Suprapubic skin (tissue), 4 donors: ENCODE measurements at regions not wholly inside any gene's neighbourhood (a gene's known extent, or its start where the extent isn't known, plus 50 kb on each side); places are given as distances from the start of the nearest gene placed in this dataset.

Source experiments
- DNase-seq, 2 donors: peaks; one replicate each; pipeline ENCODE4 v3.0.0-alpha.2; 2019; ENCODE audit warnings: low spot score in 2 of 2
- H3K27ac ChIP-seq: fragments of 200-600 bp; sonication (generic); one replicate; pipeline ENCODE4 v1.5.1; 2019
- H3K27me3 ChIP-seq: fragments of 200-600 bp; sonication (generic); one replicate; pipeline ENCODE4 v1.5.1; 2019
- H3K36me3 ChIP-seq: fragments of 200-600 bp; sonication (generic); one replicate; pipeline ENCODE4 v1.5.1; 2019
- H3K4me1 ChIP-seq: fragments of 200-600 bp; sonication (generic); one replicate; pipeline ENCODE4 v1.5.1; 2019
- H3K4me3 ChIP-seq: fragments of 200-600 bp; sonication (generic); one replicate; pipeline ENCODE4 v1.5.1; 2019; ENCODE audit warnings: mild to moderate bottlenecking
- H3K9me3 ChIP-seq: fragments of 200-600 bp; sonication (generic); one replicate; pipeline ENCODE4 v1.5.1; 2019
- EP300 ChIP-seq: sonication (generic); formaldehyde crosslinking; IDR thresholded peaks from one replicate; pipeline ENCODE4 v1.6.1; 2017; ENCODE audit warnings: antibody characterized with exemption
- POLR2A ChIP-seq, 2 donors: fragments of 450-650 bp; IDR thresholded peaks; one replicate each; pipeline ENCODE4 v1.6.1; 2017; ENCODE audit warnings: antibody characterized with exemption in 2 of 2, mild to moderate bottlenecking in 2 of 2, moderate library complexity in 2 of 2
- POLR2AphosphoS5 ChIP-seq, 3 donors: sonication (generic); formaldehyde crosslinking; IDR thresholded peaks; one replicate each; pipeline ENCODE4 v1.6.1; 2017; ENCODE audit warnings: antibody characterized with exemption in 3 of 3
- WGBS: methylation state at CpG from one replicate; pipeline ENCODE4 v1.1.5; 2018; 5-methylcytosine and 5-hydroxymethylcytosine counted together
- TF ChIP-seq, protein P1 (sequence below), 2 donors: fragments of 200-600 bp in 1 of 2; fragments of 450-650 bp in 1 of 2; sonication (generic) in 1 of 2; IDR thresholded peaks; one replicate each; pipeline ENCODE4 v1.5.1; 2016 to 2019; ENCODE audit warnings: antibody characterized with exemption in 2 of 2, mild to moderate bottlenecking in 1 of 2, moderate library complexity in 1 of 2

DNA sequence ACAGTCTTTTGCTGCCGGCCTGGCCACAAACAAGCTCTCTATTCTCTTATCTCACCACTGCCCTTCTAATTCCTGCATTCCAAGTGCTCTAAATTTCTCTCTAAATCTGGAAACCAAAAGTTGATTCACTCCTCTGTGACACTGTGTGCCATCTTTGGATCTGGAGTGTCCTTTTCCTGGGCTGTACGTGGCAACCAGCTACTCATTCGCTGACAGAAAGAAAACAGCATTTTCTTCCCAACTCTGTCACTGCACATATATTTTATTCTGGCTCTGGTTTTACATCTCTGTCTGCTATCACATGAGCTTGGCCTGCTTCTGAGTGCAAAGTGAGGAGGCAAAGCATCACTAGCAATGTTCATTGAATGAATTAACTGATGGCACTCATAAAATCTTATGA is 397.2 kb upstream of the MAP3K7 start:
- Histone ChIP-seq H3K9me3 (no peaks in the 10 kb centered on the region), H3K27ac (no peak overlapping the region), H3K4me3 (no peak overlapping the region), H3K4me1 (no peaks in the 10 kb centered on the region), H3K27me3 (no peaks in the 10 kb centered on the region), H3K36me3 (no peaks in the 10 kb centered on the region)
- WGBS = 63% methylated on average over 3 of the region's 3 CpGs
- no peak for DNase-seq
- TF ChIP-seq, protein P1, sequence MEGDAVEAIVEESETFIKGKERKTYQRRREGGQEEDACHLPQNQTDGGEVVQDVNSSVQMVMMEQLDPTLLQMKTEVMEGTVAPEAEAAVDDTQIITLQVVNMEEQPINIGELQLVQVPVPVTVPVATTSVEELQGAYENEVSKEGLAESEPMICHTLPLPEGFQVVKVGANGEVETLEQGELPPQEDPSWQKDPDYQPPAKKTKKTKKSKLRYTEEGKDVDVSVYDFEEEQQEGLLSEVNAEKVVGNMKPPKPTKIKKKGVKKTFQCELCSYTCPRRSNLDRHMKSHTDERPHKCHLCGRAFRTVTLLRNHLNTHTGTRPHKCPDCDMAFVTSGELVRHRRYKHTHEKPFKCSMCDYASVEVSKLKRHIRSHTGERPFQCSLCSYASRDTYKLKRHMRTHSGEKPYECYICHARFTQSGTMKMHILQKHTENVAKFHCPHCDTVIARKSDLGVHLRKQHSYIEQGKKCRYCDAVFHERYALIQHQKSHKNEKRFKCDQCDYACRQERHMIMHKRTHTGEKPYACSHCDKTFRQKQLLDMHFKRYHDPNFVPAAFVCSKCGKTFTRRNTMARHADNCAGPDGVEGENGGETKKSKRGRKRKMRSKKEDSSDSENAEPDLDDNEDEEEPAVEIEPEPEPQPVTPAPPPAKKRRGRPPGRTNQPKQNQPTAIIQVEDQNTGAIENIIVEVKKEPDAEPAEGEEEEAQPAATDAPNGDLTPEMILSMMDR (IDR thresholded peaks at IDR 0.05) = no peak
- TF ChIP-seq POLR2AphosphoS5 (IDR thresholded peaks at IDR 0.05) (no peak), POLR2A (IDR thresholded peaks at IDR 0.05) (no peak), EP300 (no peak)

DNA sequence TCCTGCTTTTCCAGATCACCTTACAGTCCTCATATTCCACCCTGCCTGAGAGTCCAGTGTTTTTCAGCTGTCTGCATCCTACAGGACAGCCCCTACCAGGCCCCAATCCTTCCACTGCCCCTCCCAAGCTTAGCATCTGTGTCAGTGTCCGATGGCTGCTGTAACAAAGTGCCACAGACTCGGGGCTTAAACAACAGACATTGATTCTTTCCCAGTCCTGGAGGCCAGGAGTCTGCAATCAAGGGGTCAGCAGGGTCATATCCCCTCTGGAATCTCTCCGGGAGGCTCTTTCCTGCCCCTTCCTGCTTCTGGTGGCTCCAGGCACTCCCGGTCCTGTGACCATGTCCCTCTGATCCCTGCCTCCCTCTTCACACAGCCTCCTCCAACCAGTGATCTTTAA is 396.6 kb upstream of the MAP3K7 start:
- TF ChIP-seq POLR2A (IDR thresholded peaks at IDR 0.05) = no peak
- TF ChIP-seq, protein P1 (IDR thresholded peaks at IDR 0.05) = no peak
- Histone ChIP-seq H3K27ac (no peak overlapping the region), H3K9me3 (no peaks in the 10 kb centered on the region), H3K27me3 (no peaks in the 10 kb centered on the region), H3K36me3 (no peaks in the 10 kb centered on the region), H3K4me1 (no peaks in the 10 kb centered on the region), H3K4me3 (no peak overlapping the region)
- no peak for DNase-seq
- 60% methylated on average over 4 of the region's 4 CpGs for WGBS

- Histone ChIP-seq H3K27me3 (no peaks in the 10 kb centered on the region), H3K9me3 (no peaks in the 10 kb centered on the region), H3K27ac (no peak overlapping the region), H3K4me3 (no peak overlapping the region), H3K4me1 (no peaks in the 10 kb centered on the region), H3K36me3 (no peaks in the 10 kb centered on the region)
- DNase-seq = no peak
- TF ChIP-seq POLR2A (IDR thresholded peaks at IDR 0.05) (no peak), POLR2AphosphoS5 (IDR thresholded peaks at IDR 0.05) (no peak), EP300 (no peak)
- TF ChIP-seq, protein P1 (IDR thresholded peaks at IDR 0.05) = no peak
- WGBS = 76% methylated on average over 7 of the region's 7 CpGs
Measured at GRCh38 chr6:90982581-90982980, 395.7 kb upstream of the MAP3K7 start.

- DNase-seq = no peak
- 90% methylated on average over 3 of the region's 3 CpGs for WGBS
- H3K27ac ChIP-seq = no peak overlapping the region
- H3K9me3 ChIP-seq = no peaks in the 10 kb centered on the region
- TF ChIP-seq POLR2A (IDR thresholded peaks at IDR 0.05) = no peak
- TF ChIP-seq POLR2AphosphoS5 (IDR thresholded peaks at IDR 0.05) = no peak
- TF ChIP-seq, protein P1 (IDR thresholded peaks at IDR 0.05) = no peak
- TF ChIP-seq EP300 = no peak
- H3K4me3 ChIP-seq = no peak overlapping the region
- H3K36me3 ChIP-seq = no peaks in the 10 kb centered on the region
- H3K4me1 ChIP-seq = no peaks in the 10 kb centered on the region
- no peaks in the 10 kb centered on the region for H3K27me3 ChIP-seq
Measured at GRCh38 chr6:90982051-90982450, 395.2 kb upstream of the MAP3K7 start.

DNA sequence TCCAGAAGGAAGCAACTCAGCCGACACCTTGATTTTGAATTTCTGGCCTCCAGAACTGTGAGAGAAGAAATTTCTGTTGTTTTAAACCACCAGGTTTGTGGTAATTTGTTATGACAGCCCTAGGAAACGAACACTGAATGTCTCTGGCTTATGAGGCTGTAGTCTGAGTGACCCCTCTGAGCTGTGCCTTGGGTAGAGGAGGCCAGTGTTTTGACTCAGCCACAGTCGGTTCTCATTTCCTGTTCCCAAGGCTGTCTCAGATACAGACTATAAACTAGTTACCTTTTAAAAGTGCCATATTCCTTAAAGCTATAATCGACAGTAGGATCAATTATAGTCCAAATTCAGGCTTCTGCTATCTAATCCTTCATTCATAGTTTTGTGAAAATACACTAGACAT is 391.2 kb upstream of the MAP3K7 start:
- no peak for DNase-seq
- WGBS = 57% methylated on average over 4 of the region's 4 CpGs

DNA sequence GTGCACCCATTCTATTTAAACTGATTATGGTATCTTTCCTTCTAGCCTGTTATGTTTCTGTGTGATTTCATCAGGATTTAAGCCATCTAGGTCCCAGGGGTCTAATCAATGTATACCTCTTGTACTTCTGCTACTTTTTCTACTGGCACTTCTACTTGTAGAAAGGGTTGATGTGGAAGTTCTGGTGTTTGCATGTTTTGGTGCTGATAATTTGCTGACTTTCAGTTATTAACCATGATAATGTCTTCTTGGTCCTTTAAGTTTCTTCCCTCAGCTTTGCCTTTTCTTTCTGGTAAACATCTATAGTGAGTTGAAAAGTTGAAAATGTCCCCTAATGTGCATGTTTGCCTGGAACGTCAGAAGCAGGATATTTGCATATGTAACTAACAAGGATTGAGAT is 390.6 kb upstream of the MAP3K7 start:
- no peaks in the 10 kb centered on the region for H3K4me1 ChIP-seq
- no peak overlapping the region for H3K4me3 ChIP-seq
- no peaks in the 10 kb centered on the region for H3K27me3 ChIP-seq
- TF ChIP-seq POLR2AphosphoS5 (IDR thresholded peaks at IDR 0.05) = no peak
- no peak for TF ChIP-seq EP300
- no peak for TF ChIP-seq POLR2A (IDR thresholded peaks at IDR 0.05)
- TF ChIP-seq, protein P1 (IDR thresholded peaks at IDR 0.05) = no peak
- no peak overlapping the region for H3K27ac ChIP-seq
- WGBS = 55% methylated on average over 1 of the region's 1 CpG
- H3K9me3 ChIP-seq = no peaks in the 10 kb centered on the region
- H3K36me3 ChIP-seq = no peaks in the 10 kb centered on the region
- DNase-seq = no peak

More for the DNA sequence above, 391.2 kb upstream of the MAP3K7 start:
- TF ChIP-seq POLR2AphosphoS5 (IDR thresholded peaks at IDR 0.05) = no peak
- no peaks in the 10 kb centered on the region for H3K9me3 ChIP-seq
- H3K27ac ChIP-seq = no peak overlapping the region
- H3K36me3 ChIP-seq = no peaks in the 10 kb centered on the region
- H3K4me1 ChIP-seq = no peaks in the 10 kb centered on the region
- no peaks in the 10 kb centered on the region for H3K27me3 ChIP-seq
- no peak overlapping the region for H3K4me3 ChIP-seq
